KMS-11 (cell line): ENCODE measurements at regions not wholly inside any gene's neighbourhood (a gene's known extent, or its start where the extent isn't known, plus 50 kb on each side); places are given as distances from the start of the nearest gene placed in this dataset.

Experiments
- H2AFZ ChIP-seq: fragments of 200-600 bp; sonication (generic); 2 replicates; pipeline ENCODE4 v1.6.1; 2016; ENCODE audit warnings: antibody characterized with exemption, mixed run types, low read depth
- H3K27ac ChIP-seq: fragments of 200-600 bp; sonication (generic); 2 replicates; pipeline ENCODE4 v1.6.1; 2016; ENCODE audit warnings: mild to moderate bottlenecking, mixed run types
- H3K27me3 ChIP-seq: fragments of 200-600 bp; sonication (generic); 2 replicates; pipeline ENCODE4 v1.6.1; 2017; ENCODE audit warnings: mild to moderate bottlenecking, low read depth, mixed run types, moderate library complexity; ENCODE audit not compliant: insufficient read depth
- H3K36me3 ChIP-seq: fragments of 200-600 bp; sonication (generic); 2 replicates; pipeline ENCODE4 v1.6.1; 2017; ENCODE audit warnings: mild to moderate bottlenecking, mixed run types; ENCODE audit not compliant: insufficient read depth
- H3K4me1 ChIP-seq: fragments of 200-600 bp; sonication (generic); 2 replicates; pipeline ENCODE4 v1.6.1; 2016; ENCODE audit warnings: mild to moderate bottlenecking, low read depth, mixed run types; ENCODE audit not compliant: poor library complexity, severe bottlenecking
- H3K4me2 ChIP-seq: fragments of 200-600 bp; sonication (generic); 2 replicates; pipeline ENCODE4 v1.7.0; 2016; ENCODE audit warnings: mild to moderate bottlenecking, mixed run types
- H3K4me3 ChIP-seq: fragments of 200-600 bp; sonication (generic); IDR thresholded peaks from 2 replicates; pipeline ENCODE4 v1.6.1; 2017; ENCODE audit warnings: low read depth, low read length, mixed read lengths; ENCODE audit not compliant: insufficient read depth
- H3K79me2 ChIP-seq: fragments of 200-600 bp; sonication (generic); 2 replicates; pipeline ENCODE4 v1.6.1; 2016; ENCODE audit warnings: low read depth, mixed run types; ENCODE audit not compliant: insufficient read depth
- H3K9ac ChIP-seq: fragments of 200-600 bp; sonication (generic); 2 replicates; pipeline ENCODE4 v1.6.1; 2016; ENCODE audit warnings: mild to moderate bottlenecking, mixed run types
- H4K20me1 ChIP-seq: fragments of 200-600 bp; sonication (generic); 2 replicates; pipeline ENCODE4 v1.6.1; 2016; ENCODE audit warnings: mild to moderate bottlenecking, mixed run types; ENCODE audit not compliant: insufficient read depth
- CTCF ChIP-seq: fragments of 200-600 bp; sonication (generic); conservative IDR thresholded peaks from 2 replicates; pipeline ENCODE4 v1.6.1; 2017; ENCODE audit warnings: low read depth, mild to moderate bottlenecking, antibody characterized with exemption, low read length, moderate library complexity, mixed read lengths

GRCh38 chr17:79188685-79189084, 114.1 kb downstream of the ENGASE start:
- Histone ChIP-seq H3K36me3 (no peaks in the 10 kb centered on the region), H2AFZ (no peak overlapping the region), H3K4me1 (no peaks in the 10 kb centered on the region), H3K27ac (no peak overlapping the region), H3K27me3 (peaks cover 93% of the 10 kb centered on the region), H3K79me2 (no peaks in the 10 kb centered on the region), H3K4me2 (no peak overlapping the region), H4K20me1 (no peaks in the 10 kb centered on the region), H3K4me3 (no peak overlapping the region), H3K9ac (no peak overlapping the region)
- TF ChIP-seq CTCF, result no peak

DNA sequence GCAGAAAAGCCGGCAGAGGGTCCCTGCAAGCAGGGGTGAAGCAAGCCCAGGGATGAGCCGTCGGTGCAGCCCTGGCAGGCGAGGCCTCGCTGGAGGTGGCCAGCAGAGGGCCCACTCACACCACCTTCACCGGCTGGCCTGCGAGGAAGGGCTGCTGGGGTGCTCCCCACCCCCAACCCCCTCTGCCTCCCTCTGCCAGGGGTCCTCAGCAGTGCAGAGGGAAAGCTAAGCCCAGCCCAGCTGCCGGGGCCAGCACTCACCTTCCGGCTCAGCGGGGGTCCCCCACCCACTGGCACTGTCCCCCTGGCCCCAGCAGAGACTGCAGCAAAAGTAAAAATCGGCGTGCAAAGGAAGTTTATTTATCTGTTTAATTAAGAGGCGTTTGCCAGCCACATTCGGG, 113.4 kb downstream of the ENGASE start:
- no peak overlapping the region for H2AFZ ChIP-seq
- H3K27me3 ChIP-seq, result peaks cover 91% of the 10 kb centered on the region
- H3K79me2 ChIP-seq, result no peaks in the 10 kb centered on the region
- no peaks in the 10 kb centered on the region for H4K20me1 ChIP-seq
- H3K4me3 ChIP-seq, result no peak overlapping the region
- peak; percentile 59 for TF ChIP-seq CTCF
- H3K4me2 ChIP-seq, result no peak overlapping the region
- H3K27ac ChIP-seq, result no peak overlapping the region
- no peak overlapping the region for H3K9ac ChIP-seq
- H3K4me1 ChIP-seq, result no peaks in the 10 kb centered on the region
- H3K36me3 ChIP-seq, result no peaks in the 10 kb centered on the region

DNA sequence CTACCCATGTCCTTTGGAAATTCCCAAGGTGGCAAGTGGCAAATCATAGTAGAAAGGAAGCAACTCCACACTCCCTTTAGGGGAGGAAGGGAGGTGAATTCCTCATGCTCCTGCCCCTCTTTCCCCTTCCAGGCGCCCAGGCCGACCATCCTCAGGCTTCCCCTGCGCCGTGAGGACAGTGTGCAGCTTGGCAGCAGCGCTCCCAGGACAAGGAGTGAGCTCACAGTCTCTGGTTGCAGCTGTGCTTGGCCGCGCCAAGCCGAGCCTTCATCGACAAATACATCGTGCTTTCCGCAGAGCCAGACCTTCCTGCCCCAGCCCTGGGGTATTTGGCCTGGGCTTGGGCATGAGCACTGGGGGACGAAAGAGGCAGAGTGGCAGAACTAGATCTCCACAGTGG, 112.6 kb downstream of the ENGASE start:
- Histone ChIP-seq H3K4me1 (no peaks in the 10 kb centered on the region), H4K20me1 (no peaks in the 10 kb centered on the region), H3K27me3 (peaks cover 89% of the 10 kb centered on the region), H3K4me3 (no peak overlapping the region), H3K4me2 (no peak overlapping the region), H3K27ac (no peak overlapping the region), H3K36me3 (no peaks in the 10 kb centered on the region), H2AFZ (no peak overlapping the region), H3K9ac (no peak overlapping the region), H3K79me2 (no peaks in the 10 kb centered on the region)
- TF ChIP-seq CTCF, result no peak

- Histone ChIP-seq H3K4me2 (no peak overlapping the region), H3K36me3 (no peaks in the 10 kb centered on the region), H3K4me1 (no peaks in the 10 kb centered on the region), H3K27ac (no peak overlapping the region), H3K27me3 (peaks cover 89% of the 10 kb centered on the region), H3K79me2 (no peaks in the 10 kb centered on the region), H4K20me1 (no peaks in the 10 kb centered on the region), H3K4me3 (no peak overlapping the region), H2AFZ (no peak overlapping the region), H3K9ac (no peak overlapping the region)
- no peak for TF ChIP-seq CTCF
These were observed 111.8 kb downstream of the ENGASE start for GRCh38 chr17:79186406-79186805.

DNA sequence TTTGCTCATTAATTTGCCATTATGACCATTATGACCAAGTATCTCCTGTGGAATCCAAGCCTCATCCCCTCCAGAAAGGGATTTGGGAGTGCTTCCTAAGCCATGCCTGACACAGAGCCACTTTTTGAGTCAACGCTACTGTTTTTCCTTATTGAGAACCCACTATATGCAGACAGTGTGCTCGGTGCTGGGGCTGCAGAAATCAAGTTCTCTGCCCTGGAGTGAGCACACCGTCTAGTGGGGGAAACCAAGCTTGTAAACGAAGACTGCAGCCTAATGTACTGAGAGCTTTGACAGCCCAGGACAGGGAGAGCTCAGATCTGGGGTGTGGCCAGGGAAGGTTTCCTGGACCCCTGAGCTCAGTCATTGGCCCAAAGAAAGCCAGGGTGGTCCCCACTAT, 111.0 kb downstream of the ENGASE start:
- H3K27me3 ChIP-seq, result peaks cover 89% of the 10 kb centered on the region
- H3K36me3 ChIP-seq, result no peaks in the 10 kb centered on the region
- H3K9ac ChIP-seq, result no peak overlapping the region
- H3K79me2 ChIP-seq, result no peaks in the 10 kb centered on the region
- H4K20me1 ChIP-seq, result no peaks in the 10 kb centered on the region
- no peaks in the 10 kb centered on the region for H3K4me1 ChIP-seq
- H2AFZ ChIP-seq, result no peak overlapping the region
- H3K4me3 ChIP-seq, result no peak overlapping the region
- no peak overlapping the region for H3K4me2 ChIP-seq
- TF ChIP-seq CTCF, result no peak
- H3K27ac ChIP-seq, result no peak overlapping the region
